B cell (primary cell): ENCODE measurements at regions not wholly inside any gene's neighbourhood (a gene's known extent, or its start where the extent isn't known, plus 50 kb on each side); places are given as distances from the start of the nearest gene placed in this dataset.

Experiments
- ATAC-seq: fragments of 200-7000 bp; cut with Tn5 transposase; one replicate; pipeline ENCODE4 v1.10.0; 2021; ENCODE audit warnings: low read depth, mild to moderate bottlenecking, moderate number of reproducible peaks, moderate library complexity
- CTCF ChIA-PET: fragments of 350-600 bp; sonication (Branson Sonifier 250); formaldehyde crosslinking; loops from one replicate; lab custom pipeline; 2021; ENCODE audit warnings: antibody characterized with exemption, inconsistent platforms; lab: Charles Lee
- POLR2A ChIA-PET: fragments of 350-600 bp; sonication (Branson Sonifier 250); formaldehyde crosslinking; loops from one replicate; lab custom pipeline; 2021; ENCODE audit warnings: antibody characterized with exemption; lab: Charles Lee
- DNase-seq: peaks from one replicate; pipeline ENCODE4 v3.0.0; 2013
- H2AFZ ChIP-seq: 2 replicates; pipeline ENCODE4 v1.6.1; 2012; ENCODE audit warnings: mild to moderate bottlenecking, low read depth, low read length; ENCODE audit not compliant: insufficient read depth, poor library complexity, severe bottlenecking
- H3K27ac ChIP-seq, 2 donors: 1 replicate in 1 of 2; 2 replicates in 1 of 2; pipeline ENCODE4 v1.5.1; 2012 to 2013; ENCODE audit warnings: low read length in 2 of 2, mild to moderate bottlenecking in 2 of 2, moderate library complexity in 1 of 2
- H3K27me3 ChIP-seq, 4 experiments: fragments of 200-600 bp in 1 of 4; sonication (generic) in 1 of 4; replicated peaks in 1 of 4; 1 replicate in 2 of 4; 2 replicates in 2 of 4; pipeline versions ENCODE4 v1.6.1 to v1.7.0; 2013 to 2016; ENCODE audit warnings: low read length in 3 of 4, mild to moderate bottlenecking in 2 of 4, mixed read lengths in 1 of 4, moderate library complexity in 1 of 4; ENCODE audit not compliant: insufficient read depth in 4 of 4, control insufficient read depth in 3 of 4; ENCODE audit errors: control extremely low read depth in 1 of 4
- H3K36me3 ChIP-seq, 2 experiments: replicated peaks in 1 of 2; 1 replicate in 1 of 2; 2 replicates in 1 of 2; pipeline versions ENCODE4 v1.6.1 to v1.7.1; 2013; ENCODE audit warnings: low read length in 1 of 2; ENCODE audit not compliant: insufficient read depth in 2 of 2, control insufficient read depth in 1 of 2; ENCODE audit errors: control extremely low read depth in 1 of 2, extremely low read depth in 1 of 2
- H3K4me1 ChIP-seq, 2 donors: fragments of 200-600 bp in 1 of 2; sonication (generic) in 1 of 2; 1 replicate in 1 of 2; 2 replicates in 1 of 2; pipeline versions ENCODE4 v1.5.1 to v1.6.1; 2013 to 2017; ENCODE audit warnings: low read length in 2 of 2; ENCODE audit not compliant: control insufficient read depth in 2 of 2, insufficient read depth in 2 of 2
- H3K4me2 ChIP-seq: replicated peaks from 2 replicates; pipeline ENCODE3; 2012; ENCODE audit warnings: mild to moderate bottlenecking, low read depth, low read length; ENCODE audit not compliant: poor library complexity, severe bottlenecking
- H3K4me3 ChIP-seq, 5 experiments: fragments of 200-600 bp in 1 of 5; sonication (generic) in 1 of 5; 1 replicate in 3 of 5; 2 replicates in 2 of 5; pipeline versions ENCODE4 v1.5.1 to v1.7.0; 2011 to 2016; ENCODE audit warnings: low read length in 4 of 5, mild to moderate bottlenecking in 4 of 5, low read depth in 2 of 5, control low read depth in 1 of 5, moderate library complexity in 1 of 5; ENCODE audit not compliant: insufficient read depth in 1 of 5; ENCODE audit errors: control extremely low read depth in 1 of 5, extremely low read depth in 1 of 5
- H3K79me2 ChIP-seq: fragments of 200-600 bp; sonication (generic); one replicate; pipeline ENCODE4 v1.6.0; 2016; ENCODE audit warnings: low read length; ENCODE audit not compliant: control insufficient read depth, insufficient read depth
- H3K9ac ChIP-seq: fragments of 200-600 bp; sonication (generic); 2 replicates; pipeline ENCODE4 v1.6.1; 2017; ENCODE audit warnings: mild to moderate bottlenecking, low read length, moderate library complexity
- H3K9me3 ChIP-seq, 3 donors: one replicate each; pipeline versions ENCODE4 v1.6.1 to v1.7.1; 2013; ENCODE audit warnings: low read length in 2 of 3; ENCODE audit not compliant: control insufficient read depth in 2 of 3, insufficient read depth in 1 of 3; ENCODE audit errors: control extremely low read depth in 1 of 3
- H4K20me1 ChIP-seq: 2 replicates; pipeline ENCODE4 v1.6.0; 2012; ENCODE audit warnings: mild to moderate bottlenecking, low read length; ENCODE audit not compliant: insufficient read depth, control insufficient read depth, poor library complexity, severe bottlenecking
- H3K27ac Mint-ChIP-seq: one replicate; pipeline ENCODE4 v1.8.0; 2021; ENCODE audit warnings: mixed read lengths
- H3K27me3 Mint-ChIP-seq: one replicate; pipeline ENCODE4 v1.8.0; 2021; ENCODE audit warnings: mixed read lengths
- H3K4me1 Mint-ChIP-seq: one replicate; pipeline ENCODE4 v1.8.0; 2021; ENCODE audit warnings: mixed read lengths
- H3K4me3 Mint-ChIP-seq: one replicate; pipeline ENCODE4 v1.8.0; 2021; ENCODE audit warnings: mixed read lengths
- H3K9me3 Mint-ChIP-seq: one replicate; pipeline ENCODE4 v1.8.0; 2022; ENCODE audit warnings: mixed read lengths; ENCODE audit not compliant: insufficient read depth
- CTCF ChIP-seq: fragments of 200-600 bp; IDR thresholded peaks from one replicate; pipeline ENCODE4 v1.8.0; 2022; ENCODE audit warnings: antibody characterized with exemption, mild to moderate bottlenecking
- EZH2 ChIP-seq: IDR thresholded peaks from 2 replicates; pipeline ENCODE4 v1.6.1; 2012; ENCODE audit warnings: borderline replicate concordance, low read depth, mild to moderate bottlenecking, moderate library complexity, low read length; ENCODE audit not compliant: insufficient read depth, poor library complexity, severe bottlenecking
- intact Hi-C: fragments of 100-400 bp; cut with micrococcal nuclease; formaldehyde crosslinking; loops from one replicate; pipeline ENCODE4 v1.10.0; 2022

- Histone ChIP-seq H3K36me3 (no peaks in the 10 kb centered on the region), H3K9ac (no peak overlapping the region), H3K4me2 (no peak overlapping the region), H4K20me1 (no peaks in the 10 kb centered on the region), H2AFZ (peak overlapping the region; percentile 39), H3K9me3 (no peaks in the 10 kb centered on the region), H3K4me3 (no peak overlapping the region), H3K79me2 (no peaks in the 10 kb centered on the region), H3K27ac (no peak overlapping the region), H3K27me3 (no peaks in the 10 kb centered on the region), H3K4me1 (peaks cover 6 to 9% of the 10 kb centered on the region in 2 donors)
- Mint-ChIP-seq H3K27me3 (no peaks in the 10 kb centered on the region), H3K27ac (no peak overlapping the region), H3K4me3 (peak overlapping the region; percentile 30), H3K9me3 (no peaks in the 10 kb centered on the region), H3K4me1 (peaks cover 16% of the 10 kb centered on the region)
- POLR2A ChIA-PET: no interaction called here
- no peak for TF ChIP-seq EZH2
- no peak for TF ChIP-seq CTCF
- CTCF ChIA-PET: interaction anchor here (0.8 kb wide), 1 partner anchor 1557 kb away, joined by 3 read pairs; no protein-coding TSS in a partner anchor
- ATAC-seq (peak; percentile 33), DNase-seq (no peak)
- intact Hi-C loops: loop anchor here (10.0 kb wide), 1 partner anchor 1745 kb away; the partner anchor contains the start of genes RIBC1 and SMC1A
These were observed 50.4 kb upstream of the PAGE5 start for GRCh38 chrX:55169782-55170181.
